Kidney (tissue), 13 donors: ENCODE measurements at regions not wholly inside any gene's neighbourhood (a gene's known extent, or its start where the extent isn't known, plus 50 kb on each side); places are given as distances from the start of the nearest gene placed in this dataset.

Experiments
- DNase-seq, 5 donors: peaks; one replicate each; pipeline ENCODE4 v3.0.0-alpha.2; 2013 to 2020
- FAIRE-seq: peaks from 2 replicates; lab custom pipeline; 2012; peaks lifted over from hg19 to GRCh38; lab: Jason Lieb, UNC
- H3K27ac ChIP-seq, 2 donors: one replicate each; pipeline ENCODE4 v1.7.0; 2013; ENCODE audit warnings: low read depth in 2 of 2, low read length in 2 of 2, inconsistent platforms in 1 of 2
- H3K27me3 ChIP-seq: one replicate; pipeline ENCODE4 v1.7.1; 2013; ENCODE audit warnings: low read length, inconsistent platforms; ENCODE audit not compliant: control insufficient read depth, insufficient read depth
- H3K36me3 ChIP-seq, 3 donors: one replicate each; pipeline versions ENCODE4 v1.7.0 to v1.7.1; 2013; ENCODE audit warnings: low read length in 3 of 3, control low read depth in 1 of 3, inconsistent platforms in 1 of 3; ENCODE audit not compliant: insufficient read depth in 3 of 3, control insufficient read depth in 2 of 3
- H3K4me1 ChIP-seq, 3 donors: one replicate each; pipeline versions ENCODE4 v1.7.0 to v1.7.1; 2013; ENCODE audit warnings: low read length in 3 of 3, inconsistent platforms in 1 of 3, low read depth in 1 of 3; ENCODE audit not compliant: control insufficient read depth in 2 of 3, insufficient read depth in 2 of 3
- H3K4me3 ChIP-seq, 3 donors: one replicate each; pipeline versions ENCODE4 v1.7.0 to v1.8.1; 2013; ENCODE audit warnings: low read length in 3 of 3, control low read depth in 1 of 3, inconsistent platforms in 1 of 3
- H3K9ac ChIP-seq, 3 donors: one replicate each; pipeline versions ENCODE4 v1.7.0 to v1.7.1; 2013; ENCODE audit warnings: low read length in 3 of 3, control low read depth in 1 of 3, inconsistent platforms in 1 of 3
- H3K9me3 ChIP-seq, 3 donors: one replicate each; pipeline versions ENCODE4 v1.7.0 to v1.7.1; 2013; ENCODE audit warnings: low read length in 3 of 3, control low read depth in 1 of 3, inconsistent platforms in 1 of 3; ENCODE audit not compliant: control insufficient read depth in 2 of 3, insufficient read depth in 1 of 3
- CTCF ChIP-seq: IDR thresholded peaks from 3 replicates; pipeline ENCODE4 v1.5.1; 2012; ENCODE audit warnings: mild to moderate bottlenecking, moderate library complexity, borderline replicate concordance; ENCODE audit not compliant: insufficient read depth; ENCODE audit errors: extremely low read depth
- intact Hi-C: fragments of 100-400 bp; cut with DNase I; formaldehyde crosslinking; loops from one replicate; pipeline ENCODE4 v1.11.1; 2022
- donor health status: control.
- donor health status: control.
- donor health status: control.
- donor health status: control.
- donor health status: control.
- donor health status: DM: yes; HTN: yes; CAD: no.
- donor health status: Normal renal cell carcinoma (clear cell type).

- peak in 1 of 5 donors; percentile 33 for DNase-seq
These were observed 311.3 kb downstream of the MYCN start for GRCh38 chr2:16251511-16252225.

GRCh38 chr2:16250886-16251285 lies 310.5 kb downstream of the MYCN start:
- Histone ChIP-seq H3K27me3 (no peaks in the 10 kb centered on the region), H3K9ac (no peak overlapping the region), H3K4me3 (no peak overlapping the region), H3K27ac (no peak overlapping the region), H3K4me1 (no peaks in the 10 kb centered on the region), H3K9me3 (no peaks in the 10 kb centered on the region), H3K36me3 (no peaks in the 10 kb centered on the region)
- no peak for TF ChIP-seq CTCF
- intact Hi-C loops, result no loop called here
- no peak for DNase-seq
- FAIRE-seq, result no peak

More at GRCh38 chr2:16251511-16252225, 311.3 kb downstream of the MYCN start:
- no peak for TF ChIP-seq CTCF
- H3K27ac ChIP-seq, result no peak overlapping the region
- H3K4me3 ChIP-seq, result no peak overlapping the region
- no peaks in the 10 kb centered on the region for H3K4me1 ChIP-seq
- intact Hi-C loops, result no loop called here
- no peaks in the 10 kb centered on the region for H3K9me3 ChIP-seq
- no peak overlapping the region for H3K9ac ChIP-seq
- H3K27me3 ChIP-seq, result no peaks in the 10 kb centered on the region
- no peaks in the 10 kb centered on the region for H3K36me3 ChIP-seq
- no peak for FAIRE-seq

- no peak overlapping the region for H3K27ac ChIP-seq
- no peak for FAIRE-seq
These were observed 310.1 kb downstream of the MYCN start for GRCh38 chr2:16250466-16250865.

More at GRCh38 chr2:16250466-16250865, 310.1 kb downstream of the MYCN start:
- Histone ChIP-seq H3K9ac (no peak overlapping the region), H3K27me3 (no peaks in the 10 kb centered on the region), H3K4me3 (no peak overlapping the region), H3K9me3 (no peaks in the 10 kb centered on the region), H3K36me3 (no peaks in the 10 kb centered on the region), H3K4me1 (no peaks in the 10 kb centered on the region)
- no peak for TF ChIP-seq CTCF
- intact Hi-C loops, result no loop called here
- no peak for DNase-seq
